GM13976 (cell line): ENCODE measurements at regions not wholly inside any gene's neighbourhood (a gene's known extent, or its start where the extent isn't known, plus 50 kb on each side); places are given as distances from the start of the nearest gene placed in this dataset.

Experiments used
- DNase-seq: peaks from one replicate; pipeline ENCODE4 v3.0.0; 2012; ENCODE audit warnings: low spot score
- CTCF ChIP-seq: IDR thresholded peaks from 2 replicates; pipeline ENCODE4 v1.5.1; 2012; ENCODE audit warnings: borderline replicate concordance, mild to moderate bottlenecking; ENCODE audit not compliant: insufficient read depth; ENCODE audit errors: extremely low read depth, missing control alignments, control extremely low read depth
- in situ Hi-C: fragments of 300-500 bp; cut with MboI; formaldehyde crosslinking; loops from one replicate; pipeline ENCODE4 v1.12.0; 2022; ENCODE audit warnings: low sequenced_read_pairs, mixed read lengths, inconsistent platforms; ENCODE audit not compliant: unreplicated experiment

GRCh38 chr3:189100866-189101265, 70.9 kb upstream of the TPRG1 start:
- no peak for DNase-seq
- in situ Hi-C loops = no loop called here
- no peak for TF ChIP-seq CTCF

GRCh38 chr3:189101594-189101993, 70.2 kb upstream of the TPRG1 start:
- in situ Hi-C loops = no loop called here
- DNase-seq = no peak
- TF ChIP-seq CTCF = no peak

- TF ChIP-seq CTCF = no peak
- DNase-seq = no peak
- in situ Hi-C loops = no loop called here
These were observed 68.6 kb upstream of the TPRG1 start for GRCh38 chr3:189103208-189103607.

GRCh38 chr3:189108067-189108466, 63.7 kb upstream of the TPRG1 start:
- no peak for DNase-seq
- no peak for TF ChIP-seq CTCF
- in situ Hi-C loops = no loop called here

GRCh38 chr3:189108735-189109134, 63.0 kb upstream of the TPRG1 start:
- DNase-seq = no peak
- TF ChIP-seq CTCF = no peak
- in situ Hi-C loops = no loop called here

GRCh38 chr3:189109145-189109544, 62.6 kb upstream of the TPRG1 start:
- no peak for DNase-seq
- in situ Hi-C loops = no loop called here
- no peak for TF ChIP-seq CTCF

GRCh38 chr3:189117087-189117486, 54.7 kb upstream of the TPRG1 start:
- TF ChIP-seq CTCF = no peak
- no peak for DNase-seq
- in situ Hi-C loops = no loop called here
